GM12875 (cell line): ENCODE measurements at regions not wholly inside any gene's neighbourhood (a gene's known extent, or its start where the extent isn't known, plus 50 kb on each side); places are given as distances from the start of the nearest gene placed in this dataset.
"Not testable (repeated sequence)": the region's sequence is repeated elsewhere in the genome, so short reads cannot be mapped to it uniquely, and the experiment has no call there.

Source experiments
- H3K4me3 ChIP-seq: one replicate; pipeline ENCODE4 v1.5.1; 2011; ENCODE audit warnings: low read depth, low read length, control low read depth
- TF ChIP-seq, protein P1 (sequence below): IDR thresholded peaks from 2 replicates; pipeline ENCODE4 v1.5.1; 2011; ENCODE audit warnings: low read depth, mild to moderate bottlenecking, control low read depth, inconsistent platforms, low read length, moderate library complexity, borderline replicate concordance; ENCODE audit not compliant: insufficient read depth

DNA sequence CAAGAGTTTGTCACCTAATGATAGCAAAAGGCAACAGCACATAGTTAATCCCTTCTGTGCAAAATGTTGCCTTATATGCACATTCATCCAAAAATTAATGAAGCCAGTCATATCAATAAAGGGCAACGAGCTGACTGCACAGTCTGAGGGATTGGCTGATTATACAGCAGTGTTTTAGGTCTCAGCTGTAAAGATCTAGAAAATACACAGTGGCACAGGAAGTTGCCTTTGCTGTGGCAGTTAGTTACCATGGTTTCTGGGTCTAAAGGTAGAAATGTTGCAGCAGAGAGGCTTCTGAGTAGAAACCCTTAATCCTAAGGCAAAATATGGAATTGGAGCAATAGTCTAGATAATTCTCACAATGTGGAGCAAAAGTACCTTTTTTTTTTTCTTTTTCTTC, 89.7 kb downstream of the SMPDL3A start:
- no peak overlapping the region for H3K4me3 ChIP-seq
- TF ChIP-seq, protein P1, sequence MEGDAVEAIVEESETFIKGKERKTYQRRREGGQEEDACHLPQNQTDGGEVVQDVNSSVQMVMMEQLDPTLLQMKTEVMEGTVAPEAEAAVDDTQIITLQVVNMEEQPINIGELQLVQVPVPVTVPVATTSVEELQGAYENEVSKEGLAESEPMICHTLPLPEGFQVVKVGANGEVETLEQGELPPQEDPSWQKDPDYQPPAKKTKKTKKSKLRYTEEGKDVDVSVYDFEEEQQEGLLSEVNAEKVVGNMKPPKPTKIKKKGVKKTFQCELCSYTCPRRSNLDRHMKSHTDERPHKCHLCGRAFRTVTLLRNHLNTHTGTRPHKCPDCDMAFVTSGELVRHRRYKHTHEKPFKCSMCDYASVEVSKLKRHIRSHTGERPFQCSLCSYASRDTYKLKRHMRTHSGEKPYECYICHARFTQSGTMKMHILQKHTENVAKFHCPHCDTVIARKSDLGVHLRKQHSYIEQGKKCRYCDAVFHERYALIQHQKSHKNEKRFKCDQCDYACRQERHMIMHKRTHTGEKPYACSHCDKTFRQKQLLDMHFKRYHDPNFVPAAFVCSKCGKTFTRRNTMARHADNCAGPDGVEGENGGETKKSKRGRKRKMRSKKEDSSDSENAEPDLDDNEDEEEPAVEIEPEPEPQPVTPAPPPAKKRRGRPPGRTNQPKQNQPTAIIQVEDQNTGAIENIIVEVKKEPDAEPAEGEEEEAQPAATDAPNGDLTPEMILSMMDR: no peak

DNA sequence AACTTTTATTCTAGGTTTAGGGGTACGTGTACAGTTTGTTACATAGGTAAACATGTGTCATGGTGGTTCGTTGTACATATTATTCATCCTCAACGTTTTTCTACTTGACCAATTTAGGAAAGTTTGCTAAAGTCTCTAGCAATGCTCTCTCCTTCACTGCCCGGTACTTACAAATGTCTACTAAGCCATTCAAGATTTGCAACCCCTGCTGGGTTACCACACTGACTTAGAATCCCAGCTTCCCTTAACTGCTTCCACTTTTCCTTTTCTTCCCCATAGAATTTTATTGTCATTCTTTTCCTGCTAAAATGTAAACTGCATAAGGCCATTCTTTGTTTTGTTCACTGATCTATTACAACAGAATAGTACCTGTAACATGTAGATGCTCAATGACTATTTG, 97.4 kb downstream of the SMPDL3A start:
- TF ChIP-seq, protein P1: no peak
- no peak overlapping the region for H3K4me3 ChIP-seq

DNA sequence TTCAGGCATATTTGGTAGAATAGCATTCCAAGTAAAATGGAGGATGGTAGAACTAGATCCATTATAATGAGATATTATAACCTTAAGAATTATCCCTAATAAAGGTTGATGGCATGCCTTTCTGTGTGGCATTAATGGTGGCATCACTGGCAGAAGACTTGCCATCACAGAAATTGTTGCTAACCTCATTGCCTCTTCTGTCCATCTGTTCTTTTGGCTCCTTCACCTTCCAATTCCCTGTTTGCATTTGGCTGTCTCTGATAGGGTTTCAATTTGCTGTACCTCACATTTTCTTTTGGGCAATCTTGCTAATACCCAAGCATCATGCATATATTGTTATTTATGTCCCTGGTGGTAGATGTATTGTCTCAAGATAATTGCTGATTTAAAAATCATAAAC, 98.9 kb downstream of the SMPDL3A start:
- no peak overlapping the region for H3K4me3 ChIP-seq
- TF ChIP-seq, protein P1: no peak

DNA sequence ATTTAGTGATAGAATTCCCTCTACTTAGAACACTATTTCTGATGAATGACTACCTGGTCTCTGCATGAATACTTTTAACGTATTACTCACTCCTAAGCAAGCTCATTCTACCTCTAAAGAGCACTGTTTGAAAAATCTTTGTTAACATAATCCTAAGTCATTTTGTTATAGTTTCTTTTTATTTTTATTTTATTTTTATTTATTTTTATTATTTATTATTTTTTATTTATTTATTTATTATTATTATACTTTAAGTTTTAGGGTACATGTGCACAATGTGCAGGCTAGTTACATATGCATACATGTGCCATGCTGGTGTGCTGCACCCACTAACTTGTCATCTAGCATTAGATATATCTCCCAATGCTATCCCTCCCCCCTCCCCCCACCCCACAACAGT, 99.6 kb downstream of the SMPDL3A start:
- not testable (repeated sequence) for H3K4me3 ChIP-seq

DNA sequence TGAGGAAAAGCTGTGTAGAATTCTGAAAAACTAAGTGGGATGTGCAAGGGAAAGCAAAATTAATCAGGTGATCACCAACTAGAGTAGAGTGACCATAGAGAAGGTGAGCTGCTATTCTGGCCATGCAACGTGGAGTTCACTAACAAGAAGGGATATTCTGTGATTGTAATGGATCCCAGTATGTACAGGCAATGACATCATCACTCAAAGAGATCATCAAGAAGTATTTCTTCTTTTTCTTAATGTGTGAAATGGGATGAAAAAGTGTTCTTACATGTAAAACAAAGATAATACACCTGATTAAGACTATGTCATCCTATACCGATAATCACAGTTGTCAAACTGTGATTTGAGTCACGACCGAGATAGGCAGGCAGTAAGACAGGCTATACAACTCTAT, 101.2 kb downstream of the SMPDL3A start:
- TF ChIP-seq, protein P1: no peak
- H3K4me3 ChIP-seq: no peak overlapping the region

DNA sequence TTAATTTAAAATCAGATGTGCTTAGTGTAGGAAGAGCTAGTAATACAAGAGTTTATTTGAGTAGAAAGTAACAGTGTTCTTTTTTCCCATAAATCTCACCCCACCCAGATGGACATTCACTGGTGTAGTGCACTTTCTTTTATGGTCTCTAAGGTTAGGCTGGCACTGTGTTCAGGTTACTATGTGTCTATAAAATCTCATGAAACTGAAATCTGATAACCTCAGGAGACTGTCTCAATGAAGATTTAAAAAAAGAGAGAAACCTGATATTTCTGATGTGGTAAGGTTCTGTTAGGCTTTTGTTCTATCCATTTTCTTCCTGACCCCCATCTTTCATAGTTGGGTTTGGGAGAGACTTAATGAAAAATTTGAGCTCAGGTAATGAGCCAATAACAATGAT, 101.2 kb upstream of the CLVS2 start:
- TF ChIP-seq, protein P1: no peak

DNA sequence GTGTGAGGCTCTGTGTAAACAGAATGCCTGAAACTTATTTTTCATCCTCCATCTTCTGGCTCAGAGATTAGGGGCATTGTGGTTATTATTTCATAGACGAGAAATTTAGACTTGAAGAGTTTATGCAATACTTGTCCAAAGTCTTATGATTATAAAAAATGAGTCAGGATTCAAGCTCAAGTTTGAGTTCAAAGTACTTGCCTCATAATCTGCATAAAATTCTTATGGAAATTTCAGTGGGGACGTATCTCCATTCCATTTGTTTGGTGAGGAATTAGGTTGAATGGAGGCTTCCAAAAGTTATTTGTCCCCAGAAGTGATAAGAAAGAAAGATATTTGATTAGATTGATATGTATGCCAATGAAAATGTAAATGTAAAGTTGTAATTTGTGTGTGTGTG, 93.7 kb upstream of the CLVS2 start:
- TF ChIP-seq, protein P1: no peak
- no peak overlapping the region for H3K4me3 ChIP-seq

More for the DNA sequence above, 101.2 kb upstream of the CLVS2 start:
- H3K4me3 ChIP-seq: no peak overlapping the region

DNA sequence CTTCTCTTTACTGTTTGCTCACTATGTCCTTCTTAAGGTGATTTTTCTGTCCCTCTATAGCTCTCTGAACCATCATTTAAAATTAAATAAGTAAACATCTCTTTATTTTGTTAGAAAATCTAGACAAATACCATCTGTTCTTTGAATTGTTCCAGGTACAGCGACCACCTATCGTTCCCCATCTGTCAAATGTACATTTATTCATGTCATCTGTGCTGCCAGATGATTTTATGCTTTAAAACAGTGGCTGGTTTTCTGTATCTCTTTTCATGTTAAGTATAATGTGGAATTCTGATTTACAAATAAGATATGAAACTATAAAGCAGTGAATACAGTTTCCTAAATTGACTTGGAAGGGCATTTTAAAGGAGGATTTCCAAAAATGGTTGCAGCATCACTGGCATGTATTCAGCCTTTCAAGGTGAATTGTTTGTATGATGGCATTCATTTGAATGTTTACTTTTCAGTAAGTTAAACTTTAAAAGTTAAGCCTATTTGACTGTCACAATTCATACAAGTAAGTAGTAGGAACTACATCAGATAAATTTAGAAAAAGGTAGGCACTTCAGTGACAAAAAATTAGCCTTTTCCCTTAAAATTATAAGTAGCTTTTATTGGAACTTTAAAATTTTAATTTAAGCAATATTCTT, 92.6 kb upstream of the CLVS2 start:
- no peak overlapping the region for H3K4me3 ChIP-seq
- TF ChIP-seq, protein P1: no peak
